ENCODE measurements at regions not wholly inside any gene's neighbourhood (a gene's known extent, or its start where the extent isn't known, plus 50 kb on each side); places are given as distances from the start of the nearest gene placed in this dataset.
"Not testable (repeated sequence)": the region's sequence is repeated elsewhere in the genome, so short reads cannot be mapped to it uniquely, and the experiment has no call there.

DNA sequence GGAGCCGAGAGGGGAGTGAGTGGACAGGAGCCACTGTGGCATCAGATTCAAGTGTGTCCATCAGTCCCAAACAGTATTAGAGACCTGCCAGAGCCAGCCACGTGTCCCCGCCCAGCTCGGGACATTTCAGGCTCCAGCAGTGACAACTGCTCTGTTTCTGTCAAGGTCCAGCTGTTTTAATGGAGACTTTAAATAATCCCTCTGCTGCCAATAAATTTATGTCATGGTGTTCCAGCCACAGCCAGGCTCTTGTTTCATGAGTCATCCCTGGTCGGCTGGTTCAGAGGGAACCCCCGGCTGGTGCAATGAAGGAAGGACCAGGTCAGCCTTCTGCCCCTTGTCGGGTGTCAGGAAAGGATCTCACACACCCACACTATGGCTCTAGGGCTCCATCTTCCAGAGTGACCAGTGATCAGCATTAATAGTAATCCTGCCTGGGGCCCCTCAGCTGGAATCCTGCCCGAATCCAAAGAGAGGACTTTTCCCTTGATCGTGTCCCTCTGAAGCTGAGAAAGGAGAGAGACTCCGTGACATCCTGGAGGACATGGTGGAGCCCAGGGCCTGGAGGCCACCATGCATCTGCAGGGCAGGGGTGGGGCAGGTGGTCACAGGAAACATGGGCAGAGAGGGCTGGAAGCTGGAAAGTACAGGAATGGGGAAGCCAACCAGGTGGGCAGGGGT lies 197.3 kb downstream of the MATN1 start:
- no peak for DNase-seq

DNA sequence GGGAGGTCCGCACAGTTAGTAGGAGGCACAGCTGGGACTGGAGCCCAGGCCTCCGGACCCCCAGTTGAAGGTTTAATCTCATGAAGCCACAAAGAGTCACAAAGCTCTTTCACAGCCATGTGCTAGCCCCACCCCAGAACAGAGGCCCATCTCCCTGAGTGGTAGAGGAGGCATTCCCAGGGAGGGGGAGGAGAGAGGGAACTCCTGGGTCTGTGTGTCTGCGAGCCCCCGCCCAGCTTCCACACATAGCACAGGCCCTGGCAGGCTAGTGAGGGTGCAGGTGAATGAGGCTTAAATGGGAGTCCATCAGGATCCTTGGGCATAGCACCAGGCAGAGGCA lies 197.8 kb downstream of the MATN1 start:
- DNase-seq = no peak

- DNase-seq = no peak
Measured at GRCh38 chr1:30524840-30525617, 198.4 kb downstream of the MATN1 start.

DNA sequence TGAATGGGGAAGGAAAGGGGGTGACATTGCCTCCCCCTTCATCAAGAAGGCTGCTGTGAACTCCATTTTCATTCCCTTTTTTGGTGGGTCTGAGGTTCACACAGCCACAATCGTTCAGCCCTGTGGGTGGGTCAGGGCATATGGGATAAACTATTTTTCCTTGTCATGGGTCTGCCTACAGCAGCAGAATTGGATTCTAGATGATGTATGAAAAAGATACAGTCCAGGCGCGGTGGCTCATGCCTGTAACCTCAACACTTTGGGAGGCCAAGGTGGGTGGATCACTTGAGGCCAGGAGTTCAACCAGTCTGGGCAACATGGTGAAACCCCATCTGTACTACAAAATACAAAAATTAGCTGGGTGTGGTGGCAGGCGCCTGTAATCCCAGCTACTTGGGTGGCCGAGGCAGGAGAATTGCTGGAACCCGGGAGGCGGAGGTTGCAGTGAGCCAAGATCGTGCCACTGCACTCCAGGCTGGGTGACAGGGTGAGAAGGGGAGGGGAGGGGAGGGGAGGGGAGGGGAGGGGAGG lies 199.3 kb downstream of the MATN1 start:
- not testable (repeated sequence) for DNase-seq

GRCh38 chr1:30523055-30524020 lies 200.0 kb downstream of the MATN1 start:
- DNase-seq = no peak

GRCh38 chr1:30522031-30523004 lies 201.1 kb downstream of the MATN1 start:
- DNase-seq = no peak

DNA sequence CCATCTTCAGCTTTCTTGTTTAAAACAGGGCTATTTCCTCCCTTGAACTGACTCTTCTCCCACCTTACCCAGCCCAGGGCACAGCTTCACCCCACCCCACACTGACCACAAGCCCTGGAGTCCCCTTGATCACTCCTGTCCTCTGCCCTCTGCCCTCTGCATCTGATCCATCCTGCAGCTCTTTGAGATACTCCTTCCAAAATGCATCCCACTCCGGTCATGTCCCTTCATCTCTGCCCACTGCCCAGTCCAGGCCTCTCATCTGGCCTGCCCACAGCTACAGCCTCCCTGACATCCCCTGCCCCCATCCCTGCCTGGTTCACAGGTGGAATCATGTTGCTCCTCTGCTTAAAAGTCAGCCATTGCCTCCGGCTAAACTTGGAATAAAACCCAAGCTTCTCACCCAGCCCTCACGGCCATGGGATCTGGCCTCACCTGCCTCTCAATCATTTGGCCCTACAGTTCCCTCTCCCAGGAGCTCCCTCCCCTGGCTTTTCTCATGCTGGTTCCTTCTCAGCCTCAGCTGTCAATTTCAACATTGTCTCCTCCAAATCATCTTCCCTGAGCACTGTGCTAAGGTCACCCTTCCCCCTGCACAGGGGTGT lies 202.0 kb downstream of the MATN1 start:
- DNase-seq = no peak

- no peak for DNase-seq
Measured at GRCh38 chr1:30520476-30520875, 202.9 kb downstream of the MATN1 start.

GRCh38 chr1:30519201-30519763 lies 204.1 kb downstream of the MATN1 start:
- DNase-seq = no peak

DNA sequence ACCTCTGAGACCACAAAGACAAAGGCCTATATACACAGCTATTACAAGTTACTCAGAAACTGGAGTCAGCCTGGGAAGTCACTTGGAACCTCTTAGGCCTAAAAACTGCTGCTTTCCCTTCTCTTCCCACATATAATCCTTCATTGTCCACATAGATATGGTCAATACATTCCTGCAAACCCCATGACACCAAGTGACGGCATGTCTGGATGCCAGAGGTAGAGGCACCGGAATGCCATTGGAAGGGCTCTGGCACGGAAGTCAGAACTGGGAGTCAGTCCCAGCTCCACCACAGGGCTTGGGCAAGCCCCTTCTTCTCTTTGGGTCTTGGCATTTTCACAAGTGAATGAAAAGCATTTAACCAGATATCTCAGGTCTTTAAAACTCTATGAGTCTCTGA lies 204.7 kb downstream of the MATN1 start:
- DNase-seq = no peak

GRCh38 chr1:30518186-30518585 lies 205.2 kb downstream of the MATN1 start:
- DNase-seq = no peak

DNA sequence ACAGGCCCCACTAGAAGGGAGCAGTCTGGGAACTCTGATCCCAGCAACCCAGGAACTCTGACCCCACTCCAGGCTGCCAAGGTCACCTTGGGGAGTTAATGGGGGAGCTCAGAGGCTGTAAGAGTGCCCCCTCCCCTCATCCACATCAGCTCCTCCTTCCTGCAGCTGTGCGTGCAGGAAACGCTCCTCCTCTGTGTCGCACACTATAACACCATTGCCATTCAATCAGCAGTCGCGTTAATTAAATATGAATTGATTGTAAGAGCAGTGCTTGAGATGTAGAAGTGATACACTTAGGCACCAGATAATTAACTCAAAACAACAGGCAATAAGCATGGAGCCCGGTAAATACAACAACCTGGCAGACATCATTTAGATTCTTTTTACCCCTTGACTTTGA lies 205.7 kb downstream of the MATN1 start:
- not testable (repeated sequence) for DNase-seq

GRCh38 chr1:30517241-30517640 lies 206.1 kb downstream of the MATN1 start:
- DNase-seq = not testable (repeated sequence)

GRCh38 chr1:30516485-30516858 lies 206.9 kb downstream of the MATN1 start:
- no peak for DNase-seq

DNA sequence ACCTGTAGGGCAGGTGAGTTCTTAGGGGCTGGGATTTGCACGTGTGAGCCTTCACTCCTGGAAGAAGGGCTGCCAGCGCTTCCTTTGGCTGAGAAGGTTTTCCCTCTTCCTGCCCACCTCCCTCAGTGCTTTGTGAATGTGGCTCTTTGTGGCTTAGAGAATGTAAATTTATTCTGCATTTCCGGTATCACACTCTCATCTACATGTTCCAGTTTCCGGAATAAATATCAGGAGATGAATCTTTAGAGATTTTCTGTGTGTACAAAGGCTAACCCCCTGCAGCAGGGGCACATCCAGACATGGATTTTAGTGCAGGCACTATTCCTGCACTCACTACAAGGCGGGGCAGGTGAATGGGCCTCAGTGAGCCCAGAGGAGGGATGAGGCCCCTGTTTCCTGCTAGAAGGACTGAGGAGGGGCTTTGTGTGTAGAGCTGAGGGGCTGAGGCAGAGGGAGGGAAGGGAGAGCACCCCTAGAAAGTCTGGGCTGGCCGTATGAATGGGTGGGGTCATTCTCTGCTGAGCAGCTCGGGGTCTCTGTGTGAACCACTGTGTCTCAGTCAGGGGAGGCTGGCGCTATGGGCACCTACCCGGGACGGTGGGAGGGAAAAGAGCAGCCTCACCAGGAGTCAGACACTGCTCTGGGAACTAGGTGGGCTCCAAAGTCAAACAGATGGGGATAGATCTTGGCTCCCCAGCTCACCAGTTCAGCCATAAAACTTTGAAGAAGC lies 207.5 kb downstream of the MATN1 start:
- DNase-seq = no peak

DNA sequence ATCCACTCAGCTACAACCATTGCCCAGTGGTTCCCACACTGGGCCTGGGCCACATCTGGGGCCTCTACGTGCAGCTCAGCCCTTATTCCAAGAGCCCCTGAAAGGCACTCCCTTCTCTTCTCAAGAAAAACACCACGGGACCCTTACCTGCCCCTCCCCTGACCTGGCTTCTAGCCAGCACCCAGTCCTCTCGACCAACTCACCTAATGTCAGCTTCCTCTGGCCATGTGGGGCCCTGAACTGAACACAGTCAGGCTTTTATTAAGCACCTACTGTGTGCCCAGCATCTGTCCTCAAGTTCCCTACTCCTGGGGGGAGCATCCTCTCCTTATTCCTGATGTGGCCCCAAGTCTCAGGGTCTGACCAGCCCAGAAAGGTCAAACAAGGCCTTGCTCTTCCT lies 208.4 kb downstream of the MATN1 start:
- DNase-seq = no peak

DNA sequence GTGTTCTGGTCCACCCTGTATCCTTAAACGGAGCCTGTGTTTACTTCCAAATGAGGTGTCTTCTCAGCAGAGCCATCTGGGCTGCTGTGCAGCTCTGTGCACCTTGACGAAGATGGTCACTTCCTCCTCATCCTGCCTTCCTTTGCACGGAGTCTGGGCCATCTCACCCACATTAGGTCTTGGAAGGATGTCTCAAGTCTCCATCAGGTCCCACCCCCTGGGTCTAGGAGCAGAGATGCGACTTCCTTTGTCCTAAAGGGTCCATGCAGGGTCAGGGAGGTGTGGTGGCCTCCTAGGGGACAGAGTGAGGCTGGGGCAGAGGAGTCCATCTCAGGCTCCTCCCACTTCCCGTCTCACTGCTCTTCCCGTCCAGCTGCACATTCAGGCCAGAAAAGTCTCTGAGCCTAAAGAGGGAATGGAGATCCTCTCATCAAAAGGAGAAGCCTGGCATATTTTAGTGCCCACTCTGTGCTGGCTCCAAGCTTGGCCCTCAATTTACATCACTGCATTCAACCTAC lies 209.2 kb downstream of the MATN1 start:
- no peak for DNase-seq

GRCh38 chr1:30513396-30514136 lies 209.8 kb downstream of the MATN1 start:
- no peak for DNase-seq

GRCh38 chr1:30512914-30513265 lies 210.5 kb downstream of the MATN1 start:
- no peak for DNase-seq

All from NCI-H187 (cell line).